ENCODE measurements at regions not wholly inside any gene's neighbourhood (a gene's known extent, or its start where the extent isn't known, plus 50 kb on each side); places are given as distances from the start of the nearest gene placed in this dataset.

DNA sequence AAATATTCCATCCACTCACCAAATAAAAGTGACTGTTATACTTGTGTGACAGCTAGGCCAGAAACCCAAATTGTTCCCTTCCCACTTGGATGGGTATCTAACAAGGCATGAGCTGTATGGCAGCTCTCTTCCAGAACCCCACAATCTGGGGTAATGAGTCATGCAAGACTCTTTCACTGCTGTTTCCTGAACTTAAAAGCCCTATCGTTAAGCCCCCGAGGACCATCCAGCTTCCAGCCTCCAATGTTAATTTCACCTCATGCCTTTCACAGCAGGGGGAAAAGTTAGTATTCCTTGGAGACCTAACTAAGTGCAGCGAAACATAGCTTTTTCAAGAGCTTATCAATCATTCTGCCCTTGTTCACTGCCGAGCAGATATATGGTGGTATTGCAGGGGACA is 368.6 kb upstream of the HSFY2 start:
- no peak for DNase-seq (ENCODE audit: low read depth)

- DNase-seq (ENCODE audit: low read depth) = no peak
These were observed 366.9 kb upstream of the HSFY2 start for GRCh38 chrY:19140285-19140920.

- no peak for DNase-seq (ENCODE audit: low read depth)
These were observed 360.9 kb upstream of the HSFY2 start for GRCh38 chrY:19134426-19134825.

- no peak for DNase-seq (ENCODE audit: low read depth)
These were observed 357.2 kb upstream of the HSFY2 start for GRCh38 chrY:19130569-19131358.

GRCh38 chrY:19126889-19127288 is 353.4 kb upstream of the HSFY2 start:
- DNase-seq (ENCODE audit: low read depth) = no peak

DNA sequence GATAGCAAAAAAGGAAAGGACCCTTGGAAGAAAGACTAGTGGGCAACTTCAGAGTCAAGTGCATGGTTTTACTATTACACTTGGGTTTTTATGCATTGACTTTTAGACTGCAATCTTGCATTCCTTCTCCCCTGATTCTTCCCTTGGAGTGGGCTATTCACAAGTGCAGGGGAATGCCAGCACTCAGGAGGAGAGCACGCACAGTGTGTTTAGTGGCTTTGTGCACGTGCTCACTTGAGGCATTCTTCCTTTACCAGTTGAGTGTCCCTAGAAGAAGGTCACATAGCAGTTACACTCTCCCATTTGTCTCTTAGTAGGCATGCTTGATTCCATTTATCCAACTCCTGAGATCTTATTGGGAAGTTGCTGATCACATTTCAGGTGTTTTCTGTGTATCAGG is 351.1 kb upstream of the HSFY2 start:
- DNase-seq (ENCODE audit: low read depth) = no peak

DNA sequence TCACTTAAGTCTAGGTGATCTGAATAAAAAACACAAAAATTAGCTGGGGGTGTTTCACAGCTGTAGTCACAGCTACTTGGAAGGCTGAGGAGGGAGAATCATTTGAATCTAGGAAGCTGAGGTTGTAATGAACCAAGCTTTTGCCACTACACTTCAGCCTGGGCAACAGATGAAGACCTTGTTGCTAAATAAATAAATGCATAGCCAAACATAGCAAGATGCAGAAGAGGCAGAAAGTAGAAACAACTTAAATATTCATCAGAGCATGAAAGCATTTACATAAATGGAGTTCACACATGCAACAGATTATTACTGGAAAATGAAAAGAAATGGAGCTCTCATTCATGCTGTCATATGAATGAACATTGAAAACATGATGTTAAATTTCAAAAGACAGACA is 348.9 kb upstream of the HSFY2 start:
- no peak for DNase-seq (ENCODE audit: low read depth)

DNA sequence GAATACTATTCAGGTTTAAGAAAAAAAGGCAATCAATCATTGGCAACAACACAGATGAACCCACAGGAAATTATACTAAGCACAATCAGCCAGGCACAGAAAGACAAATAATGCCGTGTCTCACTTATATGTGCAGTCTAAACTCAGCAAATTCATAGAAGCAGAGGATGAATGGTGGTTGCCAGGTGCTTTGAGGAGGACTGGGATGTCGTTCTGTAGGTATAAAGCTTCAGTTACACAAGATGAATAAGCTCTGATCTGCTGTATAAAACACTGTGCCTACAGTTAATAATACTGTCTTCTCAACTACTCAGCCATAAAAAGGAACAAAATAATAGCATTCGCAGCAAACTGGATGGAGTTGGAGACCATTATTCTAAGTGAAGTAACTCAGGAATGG is 324.8 kb upstream of the HSFY2 start:
- no peak for DNase-seq (ENCODE audit: low read depth)

DNA sequence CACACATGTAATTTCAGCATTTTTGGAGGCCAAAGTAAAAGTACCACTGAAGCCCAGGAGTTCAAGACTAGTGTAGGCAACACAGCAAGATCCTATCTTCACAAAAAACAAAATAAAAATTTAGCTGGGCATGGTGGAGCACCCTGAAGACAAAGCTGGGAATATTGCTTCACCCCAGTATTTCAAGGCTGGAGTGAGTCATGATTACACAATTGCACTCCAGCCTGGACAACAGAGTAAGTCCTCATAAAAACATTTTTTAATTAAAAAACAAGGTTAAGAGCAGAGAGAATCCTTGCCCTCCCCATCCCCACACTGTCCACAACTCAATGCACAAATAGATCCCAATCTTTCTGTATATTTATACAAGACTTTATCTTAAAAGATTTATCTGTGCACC is 321.9 kb upstream of the HSFY2 start:
- DNase-seq (ENCODE audit: low read depth) = no peak

DNA sequence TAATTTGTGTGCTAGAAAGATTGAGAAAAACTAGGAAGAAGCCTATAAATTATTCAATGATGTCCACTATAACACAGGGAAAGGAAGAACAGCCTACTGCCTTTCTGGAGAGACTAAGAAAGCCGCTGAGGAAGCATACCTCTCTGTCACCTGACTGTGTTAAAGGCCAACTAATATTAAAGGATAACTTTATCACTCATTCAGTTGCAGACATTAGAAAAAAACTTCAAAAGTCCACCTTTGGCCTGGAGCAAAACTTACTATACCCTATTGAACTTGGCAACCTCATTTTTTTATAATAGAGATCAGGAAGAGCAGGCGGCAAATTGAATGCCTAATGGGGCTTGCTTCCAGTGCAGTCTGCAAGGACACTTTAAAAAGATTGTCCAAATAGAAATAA is 309.5 kb upstream of the HSFY2 start:
- DNase-seq (ENCODE audit: low read depth) = no peak

DNA sequence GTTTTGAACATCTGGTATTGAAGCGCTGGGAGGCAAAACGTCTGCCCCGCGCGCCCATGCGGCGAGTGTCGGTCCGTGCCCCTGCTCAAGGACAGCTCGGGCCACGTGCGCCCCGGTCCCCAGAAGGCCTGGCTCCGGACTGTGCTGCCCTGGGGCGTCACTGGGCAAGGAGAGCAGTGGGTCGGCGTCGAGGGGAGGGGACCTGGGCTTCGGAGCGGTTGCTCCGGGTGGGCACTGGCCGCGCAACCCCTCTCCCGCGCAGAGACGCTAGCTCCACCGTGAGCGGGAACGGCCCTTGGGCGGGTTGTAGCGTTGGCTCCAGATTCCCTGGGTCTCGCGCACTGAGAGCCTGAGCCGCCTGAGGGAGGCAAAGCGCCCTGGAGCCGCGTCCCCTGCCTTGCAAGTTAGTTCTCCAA is 304.2 kb upstream of the HSFY2 start:
- no peak for DNase-seq (ENCODE audit: low read depth)

DNA sequence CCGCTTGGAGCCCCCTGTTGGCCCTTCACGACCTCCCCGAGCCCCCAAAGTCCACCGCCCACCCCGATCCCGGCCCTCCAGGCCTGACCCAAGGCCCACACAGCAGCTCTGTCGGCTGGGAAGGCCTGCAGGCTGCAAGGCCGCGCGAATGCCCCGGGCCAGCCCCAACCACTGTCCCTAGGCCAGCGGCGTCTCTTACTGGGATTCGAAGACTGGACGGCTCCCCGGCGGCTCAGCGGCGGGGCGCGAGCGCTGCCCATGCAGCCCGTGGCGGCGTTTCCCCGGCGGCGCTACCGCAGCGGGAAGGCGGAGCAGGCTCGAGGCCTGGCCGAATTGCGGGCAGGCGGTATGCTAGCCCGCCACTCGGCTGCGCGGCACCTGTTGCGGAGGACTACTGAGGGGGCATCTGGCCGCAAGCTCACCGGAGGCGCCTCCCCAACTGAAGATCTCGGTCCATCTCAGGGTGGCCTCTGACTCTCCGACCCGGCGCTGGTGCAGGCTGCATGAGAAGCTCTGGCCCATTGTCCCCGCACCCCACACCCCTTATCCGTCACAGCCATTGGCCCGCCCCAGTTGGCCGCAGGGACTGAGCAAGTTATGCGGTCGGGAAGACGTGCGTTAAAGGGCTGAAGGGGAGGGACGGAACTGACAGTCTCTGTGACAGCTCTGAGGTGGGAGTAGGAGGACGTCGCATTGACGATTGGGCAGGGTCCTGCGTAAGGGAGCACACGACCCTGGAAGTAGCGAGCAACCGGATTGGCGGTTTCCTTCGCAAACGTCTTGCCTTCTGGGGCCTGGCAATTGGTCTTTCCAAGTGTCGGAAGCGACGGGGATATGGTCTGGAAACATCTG is 303.5 kb upstream of the HSFY2 start:
- no peak for DNase-seq (ENCODE audit: low read depth)

DNA sequence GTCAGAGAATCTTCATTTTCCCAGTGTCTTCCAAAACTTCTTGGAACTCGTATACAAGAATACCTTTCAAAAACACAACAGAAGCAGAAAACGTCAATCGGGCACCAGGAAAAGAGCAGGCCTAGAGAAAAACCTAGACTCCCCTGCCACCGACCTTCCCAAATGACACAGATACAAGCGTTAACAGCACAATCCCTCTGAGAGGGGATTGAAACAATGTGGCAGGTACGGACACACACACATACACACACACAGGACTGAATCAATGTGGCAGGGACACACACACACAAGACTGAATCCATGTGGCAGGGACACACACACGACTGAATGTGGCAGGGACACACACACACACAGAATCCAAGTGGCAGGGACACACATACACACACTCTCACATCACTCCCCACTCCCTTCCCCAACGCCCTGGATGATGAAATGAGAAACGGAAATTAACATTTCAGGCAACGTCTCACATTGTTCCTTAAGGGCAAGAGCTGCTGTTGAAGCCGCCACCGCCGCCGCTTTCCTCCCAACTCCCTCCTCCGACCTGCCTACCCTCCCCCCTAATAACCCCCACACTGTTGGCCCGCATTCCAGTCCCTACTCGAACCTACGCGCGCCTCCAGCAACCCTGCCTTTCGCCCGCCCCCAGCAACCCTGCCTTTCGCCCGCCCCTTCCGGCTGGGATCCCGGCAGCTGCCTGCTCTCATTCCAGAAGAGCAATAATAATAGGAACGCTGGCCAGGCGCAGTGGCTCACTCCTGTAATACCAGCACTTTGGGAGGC is 302.1 kb upstream of the HSFY2 start:
- no peak for DNase-seq (ENCODE audit: low read depth)

- DNase-seq (ENCODE audit: low read depth) = no peak
These were observed 293.9 kb upstream of the HSFY2 start for GRCh38 chrY:19067435-19067834.

- no peak for DNase-seq (ENCODE audit: low read depth)
These were observed 293.1 kb upstream of the HSFY2 start for GRCh38 chrY:19066447-19067190.

- DNase-seq (ENCODE audit: low read depth) = no peak
These were observed 291.6 kb upstream of the HSFY2 start for GRCh38 chrY:19065119-19065518.

DNA sequence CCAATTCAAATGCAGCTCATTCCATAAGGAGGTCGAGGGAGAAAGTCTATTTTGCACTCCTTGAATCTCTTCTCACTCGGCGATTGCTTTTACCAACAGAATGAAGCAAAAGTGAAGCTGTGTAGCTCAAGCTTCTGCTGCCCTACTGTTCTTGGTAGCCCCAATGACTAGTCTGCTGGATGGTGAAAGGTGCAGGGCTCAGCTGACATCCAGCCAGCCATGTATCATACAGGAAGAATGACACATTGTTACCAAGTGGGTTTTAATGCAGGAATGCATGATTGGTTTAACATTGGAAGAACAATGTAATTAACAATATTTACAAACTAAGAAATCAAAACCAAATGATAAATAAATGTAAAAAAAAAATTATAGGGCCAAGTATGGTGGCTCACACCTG is 286.2 kb upstream of the HSFY2 start:
- no peak for DNase-seq (ENCODE audit: low read depth)

DNA sequence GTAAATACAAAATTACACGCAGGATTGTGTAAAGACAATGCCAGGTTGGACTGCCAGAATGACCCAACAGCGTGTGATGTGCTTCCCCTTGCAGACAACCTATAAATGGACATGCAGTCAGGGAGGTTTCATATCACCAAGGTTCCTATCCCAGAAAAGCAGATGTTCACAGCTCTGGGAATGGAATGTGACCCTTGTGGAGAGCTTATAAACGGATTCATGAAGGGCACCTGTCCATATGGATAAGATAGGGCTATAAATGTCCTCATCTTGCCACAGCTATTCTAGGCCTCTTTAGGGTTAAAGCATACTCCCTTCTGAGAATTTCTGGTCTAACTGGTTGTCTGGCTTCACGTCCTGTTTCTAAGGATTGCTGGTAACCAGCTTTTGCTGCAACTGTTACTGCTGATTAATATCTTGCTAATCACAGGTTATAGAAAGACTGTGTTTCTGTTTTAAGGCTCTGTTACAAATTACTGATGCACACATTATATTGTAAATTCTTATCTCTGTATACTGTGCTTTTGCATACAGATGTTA is 285.4 kb upstream of the HSFY2 start:
- DNase-seq (ENCODE audit: low read depth) = no peak

- DNase-seq (ENCODE audit: low read depth) = no peak
These were observed 282.6 kb upstream of the HSFY2 start for GRCh38 chrY:19056138-19056469.

DNA sequence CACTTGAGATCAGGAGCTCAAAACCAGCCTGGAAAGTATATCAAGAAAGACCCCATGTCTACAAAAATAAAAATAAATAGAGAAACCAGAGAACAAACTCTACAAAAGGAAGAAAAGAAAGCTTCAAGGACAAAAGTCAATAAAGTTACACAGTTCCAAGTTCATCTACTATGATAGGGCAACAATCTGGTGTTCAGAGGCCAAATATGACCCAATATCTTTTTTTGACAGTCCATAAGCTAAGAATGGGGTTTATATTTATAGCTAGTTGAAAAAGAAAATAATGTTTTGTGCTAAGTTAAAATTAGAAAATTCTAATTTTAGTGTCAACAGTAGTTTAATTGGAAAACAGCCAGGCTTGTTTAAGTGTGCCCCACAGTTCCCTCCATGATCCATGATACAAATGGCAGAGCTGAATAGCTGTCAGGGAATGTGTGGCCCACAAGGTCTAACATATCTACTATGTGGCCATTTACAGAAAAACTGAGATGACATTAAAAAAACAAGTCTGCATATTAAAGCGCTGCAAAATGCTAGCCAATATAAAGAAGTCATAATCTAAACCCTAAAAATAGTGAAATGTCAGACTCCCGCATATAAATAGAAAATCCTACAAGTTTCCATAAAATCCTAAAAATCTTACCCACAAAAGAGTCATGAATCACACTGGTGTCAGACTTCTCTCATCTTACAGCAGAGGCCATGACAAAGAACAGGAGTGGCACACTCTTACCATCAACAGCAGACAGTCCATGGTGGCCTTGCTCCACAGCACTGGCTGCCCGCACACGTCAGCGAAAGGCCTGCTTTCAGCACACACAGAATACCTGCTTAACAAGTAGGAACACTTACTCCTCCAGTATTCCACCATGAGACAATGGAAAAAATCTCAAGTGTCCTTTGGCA is 281.9 kb upstream of the HSFY2 start:
- DNase-seq (ENCODE audit: low read depth) = no peak
